ENCODE measurements at regions not wholly inside any gene's neighbourhood (a gene's known extent, or its start where the extent isn't known, plus 50 kb on each side); places are given as distances from the start of the nearest gene placed in this dataset.

DNA sequence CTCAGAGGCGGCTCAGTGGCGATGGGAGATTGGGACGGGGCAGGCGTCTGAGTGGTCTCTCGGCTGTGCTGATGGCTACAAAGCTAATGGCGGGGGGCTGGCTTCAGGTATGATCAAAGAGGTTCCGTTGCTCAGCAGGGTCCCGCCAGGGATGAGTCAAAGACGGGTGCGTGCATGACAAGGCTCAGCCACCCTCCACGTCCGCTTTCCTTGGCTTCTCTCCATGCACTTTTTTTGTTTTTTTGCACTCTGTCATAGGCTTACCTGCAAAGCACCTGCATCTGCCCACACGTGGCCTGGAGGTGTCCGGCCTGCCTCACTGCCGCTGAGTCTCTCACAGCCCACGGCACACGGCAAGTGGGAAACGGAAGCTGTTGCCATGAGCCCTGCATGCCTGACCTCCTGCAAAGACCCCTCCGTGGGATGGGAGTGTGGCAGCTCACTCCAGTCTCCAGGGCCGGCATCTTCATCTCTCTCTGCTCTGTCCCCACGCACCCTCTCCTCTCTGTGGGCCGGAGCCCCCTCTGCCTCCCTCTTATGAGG, 85.5 kb upstream of the ZNF469 start:
- TF ChIP-seq, protein P1, sequence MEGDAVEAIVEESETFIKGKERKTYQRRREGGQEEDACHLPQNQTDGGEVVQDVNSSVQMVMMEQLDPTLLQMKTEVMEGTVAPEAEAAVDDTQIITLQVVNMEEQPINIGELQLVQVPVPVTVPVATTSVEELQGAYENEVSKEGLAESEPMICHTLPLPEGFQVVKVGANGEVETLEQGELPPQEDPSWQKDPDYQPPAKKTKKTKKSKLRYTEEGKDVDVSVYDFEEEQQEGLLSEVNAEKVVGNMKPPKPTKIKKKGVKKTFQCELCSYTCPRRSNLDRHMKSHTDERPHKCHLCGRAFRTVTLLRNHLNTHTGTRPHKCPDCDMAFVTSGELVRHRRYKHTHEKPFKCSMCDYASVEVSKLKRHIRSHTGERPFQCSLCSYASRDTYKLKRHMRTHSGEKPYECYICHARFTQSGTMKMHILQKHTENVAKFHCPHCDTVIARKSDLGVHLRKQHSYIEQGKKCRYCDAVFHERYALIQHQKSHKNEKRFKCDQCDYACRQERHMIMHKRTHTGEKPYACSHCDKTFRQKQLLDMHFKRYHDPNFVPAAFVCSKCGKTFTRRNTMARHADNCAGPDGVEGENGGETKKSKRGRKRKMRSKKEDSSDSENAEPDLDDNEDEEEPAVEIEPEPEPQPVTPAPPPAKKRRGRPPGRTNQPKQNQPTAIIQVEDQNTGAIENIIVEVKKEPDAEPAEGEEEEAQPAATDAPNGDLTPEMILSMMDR (IDR thresholded peaks at IDR 0.05; ENCODE audit: borderline replicate concordance, extremely low read depth, low read length, poor library complexity, severe bottlenecking) = no peak
- TF ChIP-seq EZH2 (IDR thresholded peaks at IDR 0.05; ENCODE audit: borderline replicate concordance, low read depth, low read length, severe bottlenecking) = no peak
